Suprapubic skin (tissue), 4 donors: ENCODE measurements at regions not wholly inside any gene's neighbourhood (a gene's known extent, or its start where the extent isn't known, plus 50 kb on each side); places are given as distances from the start of the nearest gene placed in this dataset.

Experiments used
- EP300 ChIP-seq: sonication (generic); formaldehyde crosslinking; IDR thresholded peaks from one replicate; pipeline ENCODE4 v1.6.1; 2017; ENCODE audit warnings: antibody characterized with exemption
- POLR2A ChIP-seq, 2 donors: fragments of 450-650 bp; IDR thresholded peaks; one replicate each; pipeline ENCODE4 v1.6.1; 2017; ENCODE audit warnings: antibody characterized with exemption in 2 of 2, mild to moderate bottlenecking in 2 of 2, moderate library complexity in 2 of 2
- POLR2AphosphoS5 ChIP-seq, 3 donors: sonication (generic); formaldehyde crosslinking; IDR thresholded peaks; one replicate each; pipeline ENCODE4 v1.6.1; 2017; ENCODE audit warnings: antibody characterized with exemption in 3 of 3
- TF ChIP-seq, protein P1 (sequence below), 2 donors: fragments of 200-600 bp in 1 of 2; fragments of 450-650 bp in 1 of 2; sonication (generic) in 1 of 2; IDR thresholded peaks; one replicate each; pipeline ENCODE4 v1.5.1; 2016 to 2019; ENCODE audit warnings: antibody characterized with exemption in 2 of 2, mild to moderate bottlenecking in 1 of 2, moderate library complexity in 1 of 2

- TF ChIP-seq EP300 (no peak), POLR2A (IDR thresholded peaks at IDR 0.05) (no peak), POLR2AphosphoS5 (IDR thresholded peaks at IDR 0.05) (no peak)
- TF ChIP-seq, protein P1, sequence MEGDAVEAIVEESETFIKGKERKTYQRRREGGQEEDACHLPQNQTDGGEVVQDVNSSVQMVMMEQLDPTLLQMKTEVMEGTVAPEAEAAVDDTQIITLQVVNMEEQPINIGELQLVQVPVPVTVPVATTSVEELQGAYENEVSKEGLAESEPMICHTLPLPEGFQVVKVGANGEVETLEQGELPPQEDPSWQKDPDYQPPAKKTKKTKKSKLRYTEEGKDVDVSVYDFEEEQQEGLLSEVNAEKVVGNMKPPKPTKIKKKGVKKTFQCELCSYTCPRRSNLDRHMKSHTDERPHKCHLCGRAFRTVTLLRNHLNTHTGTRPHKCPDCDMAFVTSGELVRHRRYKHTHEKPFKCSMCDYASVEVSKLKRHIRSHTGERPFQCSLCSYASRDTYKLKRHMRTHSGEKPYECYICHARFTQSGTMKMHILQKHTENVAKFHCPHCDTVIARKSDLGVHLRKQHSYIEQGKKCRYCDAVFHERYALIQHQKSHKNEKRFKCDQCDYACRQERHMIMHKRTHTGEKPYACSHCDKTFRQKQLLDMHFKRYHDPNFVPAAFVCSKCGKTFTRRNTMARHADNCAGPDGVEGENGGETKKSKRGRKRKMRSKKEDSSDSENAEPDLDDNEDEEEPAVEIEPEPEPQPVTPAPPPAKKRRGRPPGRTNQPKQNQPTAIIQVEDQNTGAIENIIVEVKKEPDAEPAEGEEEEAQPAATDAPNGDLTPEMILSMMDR (IDR thresholded peaks at IDR 0.05), result no peak
Observed at GRCh38 chr9:78811622-78812276, 514.8 kb downstream of the PSAT1 start.
